ENCODE measurements at regions not wholly inside any gene's neighbourhood (a gene's known extent, or its start where the extent isn't known, plus 50 kb on each side); places are given as distances from the start of the nearest gene placed in this dataset.

DNA sequence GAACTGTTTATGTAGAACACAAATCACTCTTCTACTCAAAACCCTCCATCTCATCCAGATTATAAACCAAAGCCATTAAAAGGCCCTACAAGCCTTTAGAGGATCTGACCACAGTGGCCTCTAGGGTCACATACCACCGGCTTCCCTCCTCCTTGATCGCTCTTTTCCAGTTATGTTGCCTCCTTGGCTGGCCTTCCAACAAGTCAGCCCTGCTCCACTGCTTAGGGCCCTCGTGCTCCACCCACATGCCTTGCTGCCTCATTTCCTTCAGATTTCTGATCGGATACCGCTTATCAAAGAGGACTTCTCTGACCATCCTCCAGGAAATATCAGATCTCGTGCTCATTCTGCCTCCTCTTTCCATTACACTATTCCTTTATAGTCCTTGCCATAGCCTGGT is 139.4 kb upstream of the RAI14 start:
- DNase-seq = no peak
- H3K9me3 Mint-ChIP-seq = no peaks in the 10 kb centered on the region
- no peak overlapping the region for H3K27ac ChIP-seq (ENCODE audit: low read depth, low read length)
- H3K4me3 ChIP-seq (ENCODE audit: low read length) = no peak overlapping the region
- no peaks in the 10 kb centered on the region for H3K36me3 ChIP-seq (ENCODE audit: control insufficient read depth, insufficient read depth, low read length)
- H3K27me3 Mint-ChIP-seq (ENCODE audit: insufficient read depth) = no peaks in the 10 kb centered on the region
- no peaks in the 10 kb centered on the region for H3K9me3 ChIP-seq (ENCODE audit: control insufficient read depth, low read length)
- no peak overlapping the region for H3K4me3 Mint-ChIP-seq
- H3K4me1 Mint-ChIP-seq = peaks cover 4% of the 10 kb centered on the region
- no peaks in the 10 kb centered on the region for H3K4me1 ChIP-seq (ENCODE audit: control insufficient read depth, insufficient read depth, low read length)
- no peak overlapping the region for H3K9ac ChIP-seq (ENCODE audit: extremely low read depth, low read length, poor library complexity, severe bottlenecking)
- TF ChIP-seq, protein P1, sequence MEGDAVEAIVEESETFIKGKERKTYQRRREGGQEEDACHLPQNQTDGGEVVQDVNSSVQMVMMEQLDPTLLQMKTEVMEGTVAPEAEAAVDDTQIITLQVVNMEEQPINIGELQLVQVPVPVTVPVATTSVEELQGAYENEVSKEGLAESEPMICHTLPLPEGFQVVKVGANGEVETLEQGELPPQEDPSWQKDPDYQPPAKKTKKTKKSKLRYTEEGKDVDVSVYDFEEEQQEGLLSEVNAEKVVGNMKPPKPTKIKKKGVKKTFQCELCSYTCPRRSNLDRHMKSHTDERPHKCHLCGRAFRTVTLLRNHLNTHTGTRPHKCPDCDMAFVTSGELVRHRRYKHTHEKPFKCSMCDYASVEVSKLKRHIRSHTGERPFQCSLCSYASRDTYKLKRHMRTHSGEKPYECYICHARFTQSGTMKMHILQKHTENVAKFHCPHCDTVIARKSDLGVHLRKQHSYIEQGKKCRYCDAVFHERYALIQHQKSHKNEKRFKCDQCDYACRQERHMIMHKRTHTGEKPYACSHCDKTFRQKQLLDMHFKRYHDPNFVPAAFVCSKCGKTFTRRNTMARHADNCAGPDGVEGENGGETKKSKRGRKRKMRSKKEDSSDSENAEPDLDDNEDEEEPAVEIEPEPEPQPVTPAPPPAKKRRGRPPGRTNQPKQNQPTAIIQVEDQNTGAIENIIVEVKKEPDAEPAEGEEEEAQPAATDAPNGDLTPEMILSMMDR (conservative IDR thresholded peaks at IDR 0.05) = no peak
- WGBS, 2 experiments (ENCODE audit: insufficient coverage in 1 of 2, insufficient read length in 1 of 2) = 85 to 94% methylated on average over 6 of the region's 6 CpGs
- no peaks in the 10 kb centered on the region for H3K36me3 Mint-ChIP-seq (ENCODE audit: low read depth)
- no peak overlapping the region for H3K27ac Mint-ChIP-seq
- H3K27me3 ChIP-seq (ENCODE audit: control insufficient read depth, insufficient read depth, low read length, poor library complexity, severe bottlenecking) = no peaks in the 10 kb centered on the region

DNA sequence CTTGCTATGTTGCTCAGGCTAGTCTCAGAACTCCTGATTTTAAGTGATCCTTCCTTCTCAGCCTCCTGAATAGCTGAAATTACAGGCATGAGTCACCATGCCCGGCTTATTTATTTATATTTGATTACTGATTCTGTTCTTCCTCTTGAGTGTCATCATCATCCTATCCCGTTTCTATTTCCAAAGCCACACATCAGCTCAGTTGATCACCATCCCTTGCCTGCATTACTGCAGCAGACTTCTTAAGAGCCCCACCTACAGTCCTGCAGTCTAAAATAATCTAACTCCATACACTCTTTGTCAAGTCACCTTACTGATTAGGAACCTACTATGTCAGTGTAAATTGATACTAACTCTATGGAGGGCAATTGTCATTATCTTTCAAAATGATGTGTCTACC is 138.9 kb upstream of the RAI14 start:
- Mint-ChIP-seq H3K27ac (no peak overlapping the region), H3K27me3 (ENCODE audit: insufficient read depth) (no peaks in the 10 kb centered on the region), H3K36me3 (ENCODE audit: low read depth) (no peaks in the 10 kb centered on the region), H3K4me1 (peaks cover 2% of the 10 kb centered on the region), H3K4me3 (no peak overlapping the region), H3K9me3 (no peaks in the 10 kb centered on the region)
- H3K4me1 ChIP-seq (ENCODE audit: control insufficient read depth, insufficient read depth, low read length) = no peaks in the 10 kb centered on the region
- H3K9ac ChIP-seq (ENCODE audit: extremely low read depth, low read length, poor library complexity, severe bottlenecking) = no peak overlapping the region
- no peak overlapping the region for H3K27ac ChIP-seq (ENCODE audit: low read depth, low read length)
- TF ChIP-seq, protein P1 (conservative IDR thresholded peaks at IDR 0.05) = no peak
- H3K4me3 ChIP-seq (ENCODE audit: low read length) = no peak overlapping the region
- no peaks in the 10 kb centered on the region for H3K27me3 ChIP-seq (ENCODE audit: control insufficient read depth, insufficient read depth, low read length, poor library complexity, severe bottlenecking)
- no peaks in the 10 kb centered on the region for H3K9me3 ChIP-seq (ENCODE audit: control insufficient read depth, low read length)
- DNase-seq = no peak
- no peaks in the 10 kb centered on the region for H3K36me3 ChIP-seq (ENCODE audit: control insufficient read depth, insufficient read depth, low read length)
- WGBS, 2 experiments (ENCODE audit: insufficient coverage in 1 of 2, insufficient read length in 1 of 2) = 67 to 75% methylated on average over 2 of the region's 2 CpGs

DNA sequence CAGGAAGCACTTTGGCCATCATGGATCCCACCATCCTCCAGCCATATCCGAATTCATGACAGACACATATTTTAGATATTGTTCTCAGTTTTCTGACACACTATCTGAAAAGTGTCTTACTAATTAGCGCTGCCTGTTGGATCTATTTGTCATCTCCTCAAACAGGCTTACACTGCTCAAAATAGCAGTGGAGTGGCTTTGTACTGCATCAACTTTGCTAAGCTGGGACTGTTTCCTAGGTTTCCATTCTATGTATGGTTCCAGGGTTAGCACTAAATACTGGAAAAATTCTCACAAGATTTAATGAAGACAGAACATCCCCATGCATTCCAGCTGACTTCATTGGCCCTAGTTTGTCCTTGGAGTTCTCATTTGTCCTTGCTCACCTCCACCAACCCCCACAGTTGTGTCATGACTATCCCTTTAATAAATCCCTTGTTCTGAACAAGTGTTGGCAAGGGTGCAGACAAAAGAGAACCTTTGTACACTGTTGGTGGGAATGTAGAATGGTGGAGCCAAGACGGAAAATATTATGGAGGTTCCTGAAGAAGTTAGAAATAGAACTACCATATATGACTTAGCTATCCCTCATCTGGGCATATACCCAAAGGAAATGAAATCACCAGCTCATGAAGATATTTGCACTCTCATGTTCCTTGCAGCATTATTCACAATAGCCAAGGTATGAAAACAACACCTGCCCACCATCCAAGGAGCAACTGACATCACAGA is 136.5 kb upstream of the RAI14 start:
- Mint-ChIP-seq H3K27me3 (ENCODE audit: insufficient read depth) (no peaks in the 10 kb centered on the region), H3K4me3 (no peak overlapping the region), H3K9me3 (no peaks in the 10 kb centered on the region), H3K36me3 (ENCODE audit: low read depth) (no peaks in the 10 kb centered on the region), H3K4me1 (peaks cover 12% of the 10 kb centered on the region), H3K27ac (no peak overlapping the region)
- Histone ChIP-seq H3K27ac (ENCODE audit: low read depth, low read length) (no peak overlapping the region), H3K9me3 (ENCODE audit: control insufficient read depth, low read length) (no peaks in the 10 kb centered on the region), H3K9ac (ENCODE audit: extremely low read depth, low read length, poor library complexity, severe bottlenecking) (no peak overlapping the region), H3K27me3 (ENCODE audit: control insufficient read depth, insufficient read depth, low read length, poor library complexity, severe bottlenecking) (no peaks in the 10 kb centered on the region), H3K4me1 (ENCODE audit: control insufficient read depth, insufficient read depth, low read length) (no peaks in the 10 kb centered on the region), H3K36me3 (ENCODE audit: control insufficient read depth, insufficient read depth, low read length) (no peaks in the 10 kb centered on the region), H3K4me3 (ENCODE audit: low read length) (no peak overlapping the region)
- TF ChIP-seq, protein P1 (conservative IDR thresholded peaks at IDR 0.05) = peak; percentile 13
- no peak for DNase-seq
- WGBS, 2 experiments (ENCODE audit: insufficient coverage in 1 of 2, insufficient read length in 1 of 2) = 53 to 61% methylated on average over 2 to 3 of the region's 3 CpGs

All from endodermal cell (in vitro differentiated cells).